OCI-LY3 (cell line): ENCODE measurements at regions not wholly inside any gene's neighbourhood (a gene's known extent, or its start where the extent isn't known, plus 50 kb on each side); places are given as distances from the start of the nearest gene placed in this dataset.

ENCODE experiments used
- H2AFZ ChIP-seq: fragments of 200-600, 300-600 bp; shearing (Covaris generic); 2 replicates; pipeline ENCODE4 v1.6.0; 2014; ENCODE audit warnings: antibody characterized with exemption, low read depth, low read length
- H3K27ac ChIP-seq: fragments of 200-600, 300-600 bp; sonication (generic); 2 replicates; pipeline ENCODE4 v1.5.1; 2014; ENCODE audit warnings: mild to moderate bottlenecking, low read length, moderate library complexity, mixed read lengths
- H3K27me3 ChIP-seq: fragments of 200-600, 300-600 bp; sonication (generic); 2 replicates; pipeline ENCODE4 v1.6.1; 2014; ENCODE audit warnings: low read depth, low read length, mixed read lengths
- H3K36me3 ChIP-seq: fragments of 200-600, 300-600 bp; sonication (generic); replicated peaks from 2 replicates; pipeline ENCODE3; 2014; ENCODE audit warnings: low read depth, low read length, mixed read lengths
- H3K4me1 ChIP-seq: fragments of 300-600, 200-600 bp; sonication (generic); 2 replicates; pipeline ENCODE4 v1.6.1; 2014; ENCODE audit warnings: low read length, mixed read lengths
- H3K4me2 ChIP-seq: fragments of 200-600, 300-600 bp; sonication (generic); 2 replicates; pipeline ENCODE4 v1.6.1; 2014; ENCODE audit warnings: low read length, mixed read lengths
- H3K4me3 ChIP-seq: fragments of 300-600, 200-600 bp; sonication (generic); 2 replicates; pipeline ENCODE4 v1.5.1; 2014; ENCODE audit warnings: antibody characterized with exemption, mild to moderate bottlenecking, low read length, moderate library complexity
- H3K79me2 ChIP-seq: fragments of 300-600, 200-600 bp; shearing (Covaris generic); 2 replicates; pipeline ENCODE4 v1.6.1; 2014; ENCODE audit warnings: mild to moderate bottlenecking, low read length, mixed read lengths
- H3K9ac ChIP-seq: fragments of 300-600, 200-600 bp; shearing (Covaris generic); 2 replicates; pipeline ENCODE4 v1.6.0; 2014; ENCODE audit warnings: mild to moderate bottlenecking, low read length, moderate library complexity
- H3K9me3 ChIP-seq: fragments of 200-600, 300-600 bp; shearing (Covaris generic); 2 replicates; pipeline ENCODE4 v1.6.1; 2014; ENCODE audit warnings: low read length, mixed read lengths; ENCODE audit not compliant: insufficient read depth
- H4K20me1 ChIP-seq: fragments of 200-600, 300-600 bp; sonication (generic); 2 replicates; pipeline ENCODE4 v1.6.1; 2016; ENCODE audit warnings: low read length, mixed read lengths; ENCODE audit not compliant: insufficient read depth
- CTCF ChIP-seq: fragments of 200-600, 300-600 bp; sonication (generic); IDR thresholded peaks from 2 replicates; pipeline ENCODE4 v1.5.1; 2014; ENCODE audit warnings: antibody characterized with exemption, low read length, low read depth
- EZH2phosphoT487 ChIP-seq: fragments of 200-600 bp; shearing (Covaris generic); IDR thresholded peaks from 2 replicates; pipeline ENCODE4 v1.6.1; 2018; ENCODE audit warnings: antibody characterized with exemption, mixed run types, low read depth

- H3K4me2 ChIP-seq: no peak overlapping the region
- H3K27ac ChIP-seq: no peak overlapping the region
- H3K36me3 ChIP-seq: no peaks in the 10 kb centered on the region
- H3K9me3 ChIP-seq: no peaks in the 10 kb centered on the region
- no peaks in the 10 kb centered on the region for H3K27me3 ChIP-seq
- H3K9ac ChIP-seq: no peak overlapping the region
- H2AFZ ChIP-seq: no peak overlapping the region
- H3K4me3 ChIP-seq: no peak overlapping the region
- TF ChIP-seq EZH2phosphoT487: no peak
- no peak for TF ChIP-seq CTCF
- no peaks in the 10 kb centered on the region for H3K4me1 ChIP-seq
- no peaks in the 10 kb centered on the region for H3K79me2 ChIP-seq
- no peaks in the 10 kb centered on the region for H4K20me1 ChIP-seq
Measured at GRCh38 chr20:12054556-12054955, 136.9 kb downstream of the BTBD3 start.

- Histone ChIP-seq H3K36me3 (no peaks in the 10 kb centered on the region), H3K9ac (no peak overlapping the region), H3K4me3 (no peak overlapping the region), H3K4me2 (no peak overlapping the region), H3K4me1 (no peaks in the 10 kb centered on the region), H2AFZ (no peak overlapping the region), H3K9me3 (no peaks in the 10 kb centered on the region), H3K27me3 (no peaks in the 10 kb centered on the region), H3K27ac (no peak overlapping the region), H3K79me2 (no peaks in the 10 kb centered on the region), H4K20me1 (no peaks in the 10 kb centered on the region)
- TF ChIP-seq EZH2phosphoT487 (no peak), CTCF (no peak)
Measured at GRCh38 chr20:12055161-12055560, 137.5 kb downstream of the BTBD3 start.

GRCh38 chr20:12056839-12057238 is 139.1 kb downstream of the BTBD3 start:
- Histone ChIP-seq H3K4me3 (no peak overlapping the region), H3K9me3 (no peaks in the 10 kb centered on the region), H3K9ac (no peak overlapping the region), H2AFZ (no peak overlapping the region), H3K4me1 (no peaks in the 10 kb centered on the region), H4K20me1 (no peaks in the 10 kb centered on the region), H3K4me2 (no peak overlapping the region), H3K36me3 (no peaks in the 10 kb centered on the region), H3K27ac (no peak overlapping the region), H3K79me2 (no peaks in the 10 kb centered on the region), H3K27me3 (no peaks in the 10 kb centered on the region)
- TF ChIP-seq CTCF (no peak), EZH2phosphoT487 (no peak)

GRCh38 chr20:12057778-12058177 is 140.1 kb downstream of the BTBD3 start:
- H3K4me3 ChIP-seq: no peak overlapping the region
- no peaks in the 10 kb centered on the region for H3K27me3 ChIP-seq
- TF ChIP-seq CTCF (no peak), EZH2phosphoT487 (no peak)
- no peak overlapping the region for H3K9ac ChIP-seq
- H4K20me1 ChIP-seq: no peaks in the 10 kb centered on the region
- no peak overlapping the region for H3K27ac ChIP-seq
- no peak overlapping the region for H2AFZ ChIP-seq
- H3K36me3 ChIP-seq: no peaks in the 10 kb centered on the region
- no peaks in the 10 kb centered on the region for H3K79me2 ChIP-seq
- H3K9me3 ChIP-seq: no peaks in the 10 kb centered on the region
- H3K4me1 ChIP-seq: no peaks in the 10 kb centered on the region
- H3K4me2 ChIP-seq: no peak overlapping the region
